GM19240 (cell line): ENCODE measurements at regions not wholly inside any gene's neighbourhood (a gene's known extent, or its start where the extent isn't known, plus 50 kb on each side); places are given as distances from the start of the nearest gene placed in this dataset.

Source experiments
- DNase-seq: peaks from one replicate; pipeline ENCODE4 v3.0.0; 2011; ENCODE audit warnings: low spot score; ENCODE audit not compliant: insufficient read length

GRCh38 chr15:69836526-69837230, 261.0 kb downstream of the TLE3 start:
- DNase-seq: no peak

GRCh38 chr15:69838338-69838737, 259.4 kb downstream of the TLE3 start:
- DNase-seq: no peak

- DNase-seq: no peak
Observed at GRCh38 chr15:69838994-69839393, 258.7 kb downstream of the TLE3 start.

- no peak for DNase-seq
Observed at GRCh38 chr15:69841113-69841828, 256.4 kb downstream of the TLE3 start.

- DNase-seq: no peak
Observed at GRCh38 chr15:69842851-69843250, 254.9 kb downstream of the TLE3 start.

- no peak for DNase-seq
Observed at GRCh38 chr15:69843276-69843899, 254.3 kb downstream of the TLE3 start.

GRCh38 chr15:69843900-69844304, 253.8 kb downstream of the TLE3 start:
- DNase-seq: no peak

- DNase-seq: no peak
Observed at GRCh38 chr15:69845159-69845558, 252.6 kb downstream of the TLE3 start.

GRCh38 chr15:69847625-69848024, 250.1 kb downstream of the TLE3 start:
- DNase-seq: no peak

GRCh38 chr15:69848096-69848495, 249.6 kb downstream of the TLE3 start:
- DNase-seq: no peak

GRCh38 chr15:69848551-69849231, 249.0 kb downstream of the TLE3 start:
- DNase-seq: no peak

GRCh38 chr15:69849232-69849610, 248.5 kb downstream of the TLE3 start:
- no peak for DNase-seq

- DNase-seq: no peak
Observed at GRCh38 chr15:69852482-69852881, 245.2 kb downstream of the TLE3 start.

- DNase-seq: no peak
Observed at GRCh38 chr15:69852916-69853315, 244.8 kb downstream of the TLE3 start.

- no peak for DNase-seq
Observed at GRCh38 chr15:69853544-69853951, 244.2 kb downstream of the TLE3 start.

- DNase-seq: no peak
Observed at GRCh38 chr15:69854001-69854400, 243.7 kb downstream of the TLE3 start.

GRCh38 chr15:69854521-69855181, 243.1 kb downstream of the TLE3 start:
- DNase-seq: no peak

GRCh38 chr15:69855258-69856000, 242.3 kb downstream of the TLE3 start:
- DNase-seq: no peak

GRCh38 chr15:69857250-69857649, 240.5 kb downstream of the TLE3 start:
- no peak for DNase-seq

GRCh38 chr15:69857686-69858391, 239.9 kb downstream of the TLE3 start:
- DNase-seq: no peak
